ENCODE measurements at regions not wholly inside any gene's neighbourhood (a gene's known extent, or its start where the extent isn't known, plus 50 kb on each side); places are given as distances from the start of the nearest gene placed in this dataset.

DNA sequence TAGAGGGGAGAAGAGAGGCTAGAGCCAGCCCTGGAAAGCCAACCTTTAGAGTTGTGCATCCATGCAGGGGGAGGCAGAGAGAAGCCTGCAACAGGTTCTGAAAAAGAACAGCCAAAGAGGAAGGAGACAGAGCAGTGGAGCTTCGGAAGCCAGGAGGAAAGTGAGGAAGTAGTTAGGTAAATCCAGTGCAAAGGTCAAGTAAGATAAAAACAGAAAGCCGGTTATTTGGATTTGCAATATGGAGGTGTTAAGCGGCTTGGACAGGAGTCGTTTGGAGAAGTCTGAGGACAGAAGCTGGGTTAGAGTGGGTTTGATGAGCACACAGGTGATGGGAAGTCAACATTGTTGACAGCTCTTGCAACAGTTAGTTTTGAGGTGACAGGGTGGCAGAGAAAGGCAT lies 53.5 kb upstream of the FLT1 start:
- Histone ChIP-seq H3K27ac (no peak overlapping the region), H3K27me3 (replicated peaks in 1 of 7) (peaks cover 0 to 13% (median 0%) of the 10 kb centered on the region in 7 donors), H3K36me3 (no peaks in the 10 kb centered on the region), H3K4me1 (no peaks in the 10 kb centered on the region), H3K4me3 (no peak overlapping the region), H3K9me3 (peaks cover 0 to 13% (median 6%) of the 10 kb centered on the region in 8 donors)
- TF ChIP-seq CTCF (IDR thresholded peaks at IDR 0.05 in 8 of 11, conservative IDR thresholded peaks at IDR 0.05 in 3 of 11) (no peak), POLR2AphosphoS5 (IDR thresholded peaks at IDR 0.05) (no peak), POLR2A (IDR thresholded peaks at IDR 0.05) (no peak)
- WGBS, 5 donors: 59 to 78% (median 73%) methylated on average over 4 of the region's 4 CpGs
- intact Hi-C loops (cut with DNase I; ENCODE audit: low total_unique reads): no loop called here
- no peak for DNase-seq

DNA sequence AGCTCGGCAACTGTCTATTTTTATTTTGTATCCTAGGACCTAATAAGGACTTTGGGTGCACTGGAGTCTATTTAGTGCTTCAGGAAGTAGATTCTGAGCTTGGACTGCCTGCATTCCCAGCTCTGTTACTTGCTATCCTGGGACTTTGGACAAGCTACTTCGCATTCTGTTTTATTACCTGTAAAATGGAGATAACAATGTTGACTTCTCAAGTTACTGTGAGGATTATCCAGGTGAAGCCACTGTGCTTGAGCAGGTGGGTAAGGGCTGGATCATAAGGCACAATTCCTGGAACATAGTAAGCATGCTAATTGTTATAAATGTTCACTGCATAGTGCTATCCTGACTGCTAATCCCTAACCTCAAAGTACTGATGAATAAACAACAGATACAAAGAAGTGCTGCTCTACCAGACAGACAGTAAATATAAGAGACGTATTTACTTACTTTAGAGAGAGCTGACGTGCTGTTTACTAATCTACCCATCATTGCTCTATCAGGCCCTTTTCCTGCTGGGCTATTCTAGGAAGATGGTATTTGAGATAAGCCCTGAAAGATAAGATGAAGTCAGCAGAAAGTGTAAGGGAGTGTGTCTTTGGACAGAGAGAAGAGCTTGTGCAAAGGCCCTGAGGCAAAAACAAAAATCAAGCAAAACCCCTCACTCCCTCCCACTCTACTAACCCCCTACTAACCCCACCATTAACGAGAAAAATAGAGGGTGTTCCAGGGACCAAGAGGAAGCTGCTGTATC lies 50.8 kb upstream of the FLT1 start:
- intact Hi-C loops (cut with DNase I; ENCODE audit: low total_unique reads): no loop called here
- Histone ChIP-seq H3K4me3 (no peak overlapping the region), H3K9me3 (peaks cover 0 to 20% (median 8%) of the 10 kb centered on the region in 8 donors), H3K36me3 (no peaks in the 10 kb centered on the region), H3K27me3 (replicated peaks in 1 of 7) (peaks cover 0 to 13% (median 0%) of the 10 kb centered on the region in 7 donors), H3K27ac (no peak overlapping the region), H3K4me1 (no peaks in the 10 kb centered on the region)
- TF ChIP-seq POLR2AphosphoS5 (IDR thresholded peaks at IDR 0.05) (no peak), CTCF (IDR thresholded peaks at IDR 0.05 in 8 of 11, conservative IDR thresholded peaks at IDR 0.05 in 3 of 11) (no peak), POLR2A (IDR thresholded peaks at IDR 0.05) (no peak)
- DNase-seq: no peak
- WGBS, 5 donors: 67 to 78% (median 76%) methylated on average over 5 of the region's 5 CpGs

Measured in spleen (tissue), 11 donors.